DMS79 treated with DMSO at 0.1 percent for 48 hours (cell line): ENCODE measurements at regions not wholly inside any gene's neighbourhood (a gene's known extent, or its start where the extent isn't known, plus 50 kb on each side); places are given as distances from the start of the nearest gene placed in this dataset.
"Not testable (repeated sequence)": the region's sequence is repeated elsewhere in the genome, so short reads cannot be mapped to it uniquely, and the experiment has no call there.

ENCODE experiments used
- DNase-seq: peaks from one replicate; lab custom pipeline; 2025; lab: John Stamatoyannopoulos, UW

DNA sequence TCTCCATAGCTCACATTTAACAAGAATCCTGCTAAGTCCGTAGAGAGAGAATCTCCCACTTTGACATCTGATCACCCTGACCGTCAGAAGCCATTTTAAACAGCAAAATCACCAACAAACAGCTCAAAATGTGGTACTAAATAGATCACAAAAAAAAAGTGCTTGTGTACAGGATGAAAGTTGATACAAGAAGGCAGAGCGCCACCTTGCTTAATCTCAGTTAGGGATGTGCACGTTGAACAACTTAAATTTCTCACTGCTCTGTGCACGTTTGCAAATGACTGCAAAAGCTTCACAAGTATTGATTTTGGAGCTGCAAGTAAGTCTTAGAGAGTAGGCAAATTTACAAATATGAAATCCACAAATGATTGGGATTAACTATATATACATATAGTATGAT lies 63.1 kb upstream of the NREP start:
- no peak for DNase-seq

DNA sequence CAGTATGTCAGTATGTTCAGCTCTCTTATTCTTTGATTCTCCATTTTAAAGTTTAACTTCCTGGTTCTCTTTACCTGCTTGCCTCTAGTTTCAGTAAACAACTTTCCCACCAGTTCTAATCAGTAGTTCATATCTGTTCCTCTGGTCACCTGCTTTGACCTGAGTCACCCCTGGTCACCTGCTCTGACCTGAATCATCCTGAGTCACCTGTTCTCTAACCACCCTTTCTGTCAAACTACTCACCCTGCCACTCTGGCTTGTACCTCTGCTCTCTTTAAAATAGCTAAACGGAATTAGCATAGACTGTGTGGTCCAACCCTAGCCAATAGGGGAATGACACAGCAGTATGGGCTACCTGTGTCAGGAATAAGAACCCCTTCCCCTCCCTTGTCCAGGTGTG lies 62.0 kb upstream of the NREP start:
- not testable (repeated sequence) for DNase-seq

DNA sequence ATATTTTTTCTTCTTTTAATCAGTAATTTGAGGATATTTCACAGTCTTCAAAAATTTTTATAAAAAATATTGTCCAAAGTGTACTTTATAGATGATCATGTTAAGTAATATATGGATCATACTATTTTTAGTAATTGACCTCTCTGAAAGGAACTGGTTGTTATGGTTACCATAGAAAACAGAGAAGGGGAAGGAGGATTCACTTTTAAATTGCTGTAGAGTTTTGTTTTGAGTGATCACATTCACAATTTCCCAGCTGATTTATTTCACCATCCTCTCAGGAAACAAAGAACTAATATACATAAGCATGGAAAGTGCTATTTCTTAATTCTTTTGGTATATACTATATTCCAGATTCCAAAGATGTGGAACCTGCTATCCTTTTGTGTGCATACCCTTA lies 56.5 kb upstream of the NREP start:
- no peak for DNase-seq

DNA sequence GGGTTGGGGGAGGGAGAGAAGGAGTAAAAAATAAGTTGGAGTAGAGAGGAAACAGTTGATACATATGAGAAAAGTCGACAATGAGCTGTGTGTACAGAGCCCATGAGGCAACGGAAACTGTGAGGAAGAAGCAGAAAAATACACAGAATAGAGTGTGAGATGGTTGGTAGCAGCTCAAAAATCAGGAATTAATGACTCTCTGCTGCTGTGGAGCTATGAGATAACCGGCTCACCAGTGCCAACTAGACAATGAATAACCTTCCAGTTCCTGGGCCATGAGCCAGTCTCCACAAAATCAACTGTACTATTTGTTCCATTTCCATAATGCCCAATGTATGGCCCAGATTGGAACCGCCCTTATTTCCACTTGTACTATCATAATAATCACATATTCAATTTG lies 53.1 kb upstream of the NREP start:
- no peak for DNase-seq
